ENCODE measurements at regions not wholly inside any gene's neighbourhood (a gene's known extent, or its start where the extent isn't known, plus 50 kb on each side); places are given as distances from the start of the nearest gene placed in this dataset.

DNA sequence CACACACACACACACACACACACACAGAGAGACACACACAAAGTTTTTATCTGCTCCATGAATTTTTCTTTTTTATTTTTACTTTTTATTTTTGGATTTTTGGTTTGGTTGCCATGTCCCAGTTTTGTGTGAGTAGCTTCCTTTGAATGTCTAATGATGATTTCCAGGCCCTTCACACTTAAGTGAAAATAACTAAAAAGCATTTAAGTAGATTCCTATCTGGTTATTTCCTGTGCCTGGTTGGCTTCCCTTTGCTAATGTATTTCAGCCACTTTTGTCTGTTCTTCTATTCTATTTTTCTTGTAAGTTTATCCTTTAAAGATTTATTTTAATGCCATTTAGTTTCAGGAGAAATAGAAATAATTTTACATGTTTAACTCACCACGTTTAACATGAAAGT is 755.4 kb downstream of the SLC6A15 start:
- POLR2A ChIA-PET (ENCODE audit: unreplicated experiment) = no interaction called here
- Histone ChIP-seq H2BK15ac (ENCODE audit: low read depth, low read length) (no peak overlapping the region), H3K4me2 (ENCODE audit: low read depth, low read length) (no peak overlapping the region), H3K27ac (ENCODE audit: insufficient read depth, low read length) (no peak overlapping the region), H2AFZ (replicated peaks; ENCODE audit: low read length, poor library complexity) (no peak overlapping the region), H3K79me1 (ENCODE audit: low read depth in 1 of 2, low read length in 2 of 2) (no peaks in the 10 kb centered on the region), H2AK5ac (ENCODE audit: low read depth, low read length) (no peak overlapping the region), H3K14ac (replicated peaks; ENCODE audit: low read depth, low read length) (no peak overlapping the region), H3K4ac (ENCODE audit: low read depth, low read length) (no peak overlapping the region), H3K23ac (ENCODE audit: low read depth, low read length) (no peak overlapping the region), H3K18ac (ENCODE audit: low read depth, low read length) (peak overlapping the region; percentile 52), H2BK120ac (ENCODE audit: low read depth, low read length) (no peak overlapping the region), H3K9ac (ENCODE audit: low read depth, low read length) (no peak overlapping the region), H3K36me3 (ENCODE audit: control insufficient read depth, insufficient read depth, low read length) (no peaks in the 10 kb centered on the region), H4K91ac (ENCODE audit: insufficient read depth, low read depth, low read length) (no peak overlapping the region), H3K56ac (ENCODE audit: extremely low read depth, insufficient read depth, low read length) (no peak overlapping the region), H3K27me3 (ENCODE audit: control insufficient read depth, insufficient read depth, low read length) (no peaks in the 10 kb centered on the region), H3K9me3 (ENCODE audit: control insufficient read depth, insufficient read depth, low read length) (no peaks in the 10 kb centered on the region), H4K20me1 (ENCODE audit: insufficient read depth, low read length) (no peaks in the 10 kb centered on the region), H3K4me3 (ENCODE audit: insufficient read depth, low read depth, low read length) (no peak overlapping the region), H2AK9ac (replicated peaks; ENCODE audit: low read depth, low read length, poor library complexity) (no peak overlapping the region), H2BK5ac (ENCODE audit: low read depth, low read length, poor library complexity, severe bottlenecking) (no peak overlapping the region), H4K5ac (ENCODE audit: low read depth, low read length) (peak overlapping the region; percentile 48; the same call in 1 of the 2 replicates), H3K9me1 (ENCODE audit: insufficient read depth, low read length) (no peaks in the 10 kb centered on the region), H2BK20ac (ENCODE audit: low read depth, low read length) (no peak overlapping the region), H4K8ac (ENCODE audit: low read depth in 2 of 2, low read length in 2 of 2) (no peak overlapping the region), H3K4me1 (ENCODE audit: control insufficient read depth, insufficient read depth, low read length) (no peaks in the 10 kb centered on the region)
- ATAC-seq (ENCODE audit: low read depth) (no peak), DNase-seq (no peak)
- intact Hi-C loops (cut with micrococcal nuclease) (no loop called here), in situ Hi-C loops (cut with MboI; ENCODE audit: low sequenced_read_pairs) (no loop called here), dilution Hi-C loops (cut with HindIII; ENCODE audit: low sequenced_read_pairs, unreplicated experiment) (no loop called here)
- TF ChIP-seq RFX5 (IDR thresholded peaks at IDR 0.05; ENCODE audit: low read depth, low read length) (no peak), MAFK (IDR thresholded peaks at IDR 0.05; ENCODE audit: low read depth, low read length) (no peak), MXI1 (IDR thresholded peaks at IDR 0.05; ENCODE audit: borderline replicate concordance, low read depth, low read length) (no peak), BHLHE40 (IDR thresholded peaks at IDR 0.05; ENCODE audit: low read depth, low read length) (no peak), RAD21 (IDR thresholded peaks at IDR 0.05; ENCODE audit: low read length) (no peak), SMC3 (IDR thresholded peaks at IDR 0.05; ENCODE audit: low read depth, low read length) (no peak), FOS (IDR thresholded peaks at IDR 0.05; ENCODE audit: low read depth, low read length) (no peak), NFE2L2 (IDR thresholded peaks at IDR 0.05; ENCODE audit: low read depth, low read length) (no peak), CHD1 (IDR thresholded peaks at IDR 0.05; ENCODE audit: low read depth, low read length) (no peak), RCOR1 (IDR thresholded peaks at IDR 0.05; ENCODE audit: insufficient replicate concordance, low read length) (no peak), MAZ (IDR thresholded peaks at IDR 0.05; ENCODE audit: borderline replicate concordance, low read depth, low read length) (no peak), CEBPB (IDR thresholded peaks at IDR 0.05; ENCODE audit: low read depth, low read length) (no peak), POLR2A (IDR thresholded peaks at IDR 0.05; ENCODE audit: low read depth, low read length) (no peak)
- TF ChIP-seq, protein P1, sequence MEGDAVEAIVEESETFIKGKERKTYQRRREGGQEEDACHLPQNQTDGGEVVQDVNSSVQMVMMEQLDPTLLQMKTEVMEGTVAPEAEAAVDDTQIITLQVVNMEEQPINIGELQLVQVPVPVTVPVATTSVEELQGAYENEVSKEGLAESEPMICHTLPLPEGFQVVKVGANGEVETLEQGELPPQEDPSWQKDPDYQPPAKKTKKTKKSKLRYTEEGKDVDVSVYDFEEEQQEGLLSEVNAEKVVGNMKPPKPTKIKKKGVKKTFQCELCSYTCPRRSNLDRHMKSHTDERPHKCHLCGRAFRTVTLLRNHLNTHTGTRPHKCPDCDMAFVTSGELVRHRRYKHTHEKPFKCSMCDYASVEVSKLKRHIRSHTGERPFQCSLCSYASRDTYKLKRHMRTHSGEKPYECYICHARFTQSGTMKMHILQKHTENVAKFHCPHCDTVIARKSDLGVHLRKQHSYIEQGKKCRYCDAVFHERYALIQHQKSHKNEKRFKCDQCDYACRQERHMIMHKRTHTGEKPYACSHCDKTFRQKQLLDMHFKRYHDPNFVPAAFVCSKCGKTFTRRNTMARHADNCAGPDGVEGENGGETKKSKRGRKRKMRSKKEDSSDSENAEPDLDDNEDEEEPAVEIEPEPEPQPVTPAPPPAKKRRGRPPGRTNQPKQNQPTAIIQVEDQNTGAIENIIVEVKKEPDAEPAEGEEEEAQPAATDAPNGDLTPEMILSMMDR (conservative IDR thresholded peaks at IDR 0.05; ENCODE audit: low read depth, low read length) = no peak
- TF ChIP-seq, protein P2, sequence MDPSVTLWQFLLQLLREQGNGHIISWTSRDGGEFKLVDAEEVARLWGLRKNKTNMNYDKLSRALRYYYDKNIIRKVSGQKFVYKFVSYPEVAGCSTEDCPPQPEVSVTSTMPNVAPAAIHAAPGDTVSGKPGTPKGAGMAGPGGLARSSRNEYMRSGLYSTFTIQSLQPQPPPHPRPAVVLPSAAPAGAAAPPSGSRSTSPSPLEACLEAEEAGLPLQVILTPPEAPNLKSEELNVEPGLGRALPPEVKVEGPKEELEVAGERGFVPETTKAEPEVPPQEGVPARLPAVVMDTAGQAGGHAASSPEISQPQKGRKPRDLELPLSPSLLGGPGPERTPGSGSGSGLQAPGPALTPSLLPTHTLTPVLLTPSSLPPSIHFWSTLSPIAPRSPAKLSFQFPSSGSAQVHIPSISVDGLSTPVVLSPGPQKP (IDR thresholded peaks at IDR 0.05; ENCODE audit: borderline replicate concordance, low read depth, low read length) = no peak
- TF ChIP-seq, protein P3, sequence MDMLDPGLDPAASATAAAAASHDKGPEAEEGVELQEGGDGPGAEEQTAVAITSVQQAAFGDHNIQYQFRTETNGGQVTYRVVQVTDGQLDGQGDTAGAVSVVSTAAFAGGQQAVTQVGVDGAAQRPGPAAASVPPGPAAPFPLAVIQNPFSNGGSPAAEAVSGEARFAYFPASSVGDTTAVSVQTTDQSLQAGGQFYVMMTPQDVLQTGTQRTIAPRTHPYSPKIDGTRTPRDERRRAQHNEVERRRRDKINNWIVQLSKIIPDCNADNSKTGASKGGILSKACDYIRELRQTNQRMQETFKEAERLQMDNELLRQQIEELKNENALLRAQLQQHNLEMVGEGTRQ (IDR thresholded peaks at IDR 0.05; ENCODE audit: low read depth, low read length) = no peak
- no CpG with 5 or more reads among the region's 1 CpG for WGBS, 2 experiments (ENCODE audit: extremely low coverage in 2 of 2, insufficient read length in 1 of 2)
- no TSS peak for BruUV-seq (replicated peaks)
- CTCF ChIA-PET = interaction anchor here (0.8 kb wide), 1 partner anchor 8 kb away, joined by 3 read pairs; no protein-coding TSS in a partner anchor

Data from IMR-90 (cell line).